ENCODE measurements at regions not wholly inside any gene's neighbourhood (a gene's known extent, or its start where the extent isn't known, plus 50 kb on each side); places are given as distances from the start of the nearest gene placed in this dataset.

- H3K27ac ChIP-seq (ENCODE audit: insufficient read depth, low read length): no peak overlapping the region
- H3K36me3 ChIP-seq (ENCODE audit: control insufficient read depth, insufficient read depth, low read length): no peaks in the 10 kb centered on the region
- H3K4ac ChIP-seq (ENCODE audit: low read depth, low read length): no peak overlapping the region
- H3K4me2 ChIP-seq (ENCODE audit: low read depth, low read length): no peak overlapping the region
- no peak overlapping the region for H3K14ac ChIP-seq (replicated peaks; ENCODE audit: low read depth, low read length)
- no peaks in the 10 kb centered on the region for H3K9me3 ChIP-seq (ENCODE audit: control insufficient read depth, insufficient read depth, low read length)
- no peaks in the 10 kb centered on the region for H3K27me3 ChIP-seq (ENCODE audit: control insufficient read depth, insufficient read depth, low read length)
- H4K91ac ChIP-seq (ENCODE audit: insufficient read depth, low read depth, low read length): no peak overlapping the region
- no peak for TF ChIP-seq ELK1 (IDR thresholded peaks at IDR 0.05; ENCODE audit: borderline replicate concordance, low read depth, low read length)
- TF ChIP-seq MXI1 (IDR thresholded peaks at IDR 0.05; ENCODE audit: borderline replicate concordance, low read depth, low read length): no peak
- TF ChIP-seq FOS (IDR thresholded peaks at IDR 0.05; ENCODE audit: low read depth, low read length): no peak
- TF ChIP-seq MAFK (IDR thresholded peaks at IDR 0.05; ENCODE audit: low read depth, low read length): no peak
- no peak for TF ChIP-seq POLR2A (IDR thresholded peaks at IDR 0.05; ENCODE audit: low read depth, low read length)
- TF ChIP-seq NFE2L2 (IDR thresholded peaks at IDR 0.05; ENCODE audit: low read depth, low read length): no peak
- in situ Hi-C loops (cut with MboI; ENCODE audit: low sequenced_read_pairs) (no loop called here), dilution Hi-C loops (cut with HindIII; ENCODE audit: low sequenced_read_pairs, unreplicated experiment) (no loop called here), intact Hi-C loops (cut with micrococcal nuclease) (no loop called here)
- no peak overlapping the region for H4K5ac ChIP-seq (ENCODE audit: low read depth, low read length)
- no peak overlapping the region for H2BK20ac ChIP-seq (ENCODE audit: low read depth, low read length)
- no peak for ATAC-seq (ENCODE audit: low read depth)
- H3K56ac ChIP-seq (ENCODE audit: extremely low read depth, insufficient read depth, low read length): no peak overlapping the region
- no peak overlapping the region for H2BK5ac ChIP-seq (ENCODE audit: low read depth, low read length, poor library complexity, severe bottlenecking)
- H3K4me1 ChIP-seq (ENCODE audit: control insufficient read depth, insufficient read depth, low read length): peaks cover 8% of the 10 kb centered on the region
- H3K9ac ChIP-seq (ENCODE audit: low read depth, low read length): no peak overlapping the region
- no peak overlapping the region for H4K8ac ChIP-seq (ENCODE audit: low read depth in 2 of 2, low read length in 2 of 2)
- no peak overlapping the region for H2AK9ac ChIP-seq (replicated peaks; ENCODE audit: low read depth, low read length, poor library complexity)
- no peak overlapping the region for H2BK120ac ChIP-seq (ENCODE audit: low read depth, low read length)
- CTCF ChIA-PET: no interaction called here
- H3K9me1 ChIP-seq (ENCODE audit: insufficient read depth, low read length): peaks cover 5% of the 10 kb centered on the region; the same call in 1 of the 2 replicates
- no peak overlapping the region for H2AFZ ChIP-seq (replicated peaks; ENCODE audit: low read length, poor library complexity)
- WGBS, 2 experiments (ENCODE audit: extremely low coverage in 2 of 2, insufficient read length in 1 of 2): no CpG with 5 or more reads among the region's 5 CpGs
- H3K79me1 ChIP-seq (ENCODE audit: low read depth in 1 of 2, low read length in 2 of 2): peaks cover 24 to 67% of the 10 kb centered on the region in 2 experiments
- BruUV-seq (replicated peaks): no TSS peak
- no peak overlapping the region for H3K18ac ChIP-seq (ENCODE audit: low read depth, low read length)
- no peak for DNase-seq
- no peak overlapping the region for H2AK5ac ChIP-seq (ENCODE audit: low read depth, low read length)
- POLR2A ChIA-PET (ENCODE audit: unreplicated experiment): no interaction called here
- H4K20me1 ChIP-seq (ENCODE audit: insufficient read depth, low read length): peaks cover 21% of the 10 kb centered on the region; the same call in 1 of the 2 replicates
- H3K4me3 ChIP-seq (ENCODE audit: insufficient read depth, low read depth, low read length): no peak overlapping the region
- no peak overlapping the region for H3K23ac ChIP-seq (ENCODE audit: low read depth, low read length)
- H2BK15ac ChIP-seq (ENCODE audit: low read depth, low read length): no peak overlapping the region
These were observed 421.7 kb downstream of the PCNX1 start for GRCh38 chr14:71328954-71329353.
